ENCODE measurements at regions not wholly inside any gene's neighbourhood (a gene's known extent, or its start where the extent isn't known, plus 50 kb on each side); places are given as distances from the start of the nearest gene placed in this dataset.

DNA sequence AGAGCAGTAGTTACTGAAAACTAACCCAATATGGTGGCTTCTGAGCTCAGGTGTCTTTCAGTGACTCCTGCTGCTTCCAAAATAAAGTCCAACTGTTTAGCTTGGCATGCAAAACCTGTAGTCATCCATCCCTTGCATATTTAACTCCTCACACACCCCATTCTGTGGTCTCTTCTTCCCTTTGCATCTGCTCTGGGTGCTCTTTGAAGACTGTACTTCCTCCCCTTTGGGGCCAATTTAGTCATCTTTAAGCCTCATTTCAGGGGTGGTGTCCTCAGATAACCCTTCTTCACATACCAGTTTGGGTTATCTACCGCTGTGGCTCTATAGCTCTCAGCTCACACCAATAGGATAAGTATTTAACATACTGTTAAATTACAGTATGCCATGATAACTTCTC lies 209.9 kb upstream of the DMRT1 start:
- no peak for DNase-seq

GRCh38 chr9:633461-633860 lies 208.0 kb upstream of the DMRT1 start:
- DNase-seq = no peak

DNA sequence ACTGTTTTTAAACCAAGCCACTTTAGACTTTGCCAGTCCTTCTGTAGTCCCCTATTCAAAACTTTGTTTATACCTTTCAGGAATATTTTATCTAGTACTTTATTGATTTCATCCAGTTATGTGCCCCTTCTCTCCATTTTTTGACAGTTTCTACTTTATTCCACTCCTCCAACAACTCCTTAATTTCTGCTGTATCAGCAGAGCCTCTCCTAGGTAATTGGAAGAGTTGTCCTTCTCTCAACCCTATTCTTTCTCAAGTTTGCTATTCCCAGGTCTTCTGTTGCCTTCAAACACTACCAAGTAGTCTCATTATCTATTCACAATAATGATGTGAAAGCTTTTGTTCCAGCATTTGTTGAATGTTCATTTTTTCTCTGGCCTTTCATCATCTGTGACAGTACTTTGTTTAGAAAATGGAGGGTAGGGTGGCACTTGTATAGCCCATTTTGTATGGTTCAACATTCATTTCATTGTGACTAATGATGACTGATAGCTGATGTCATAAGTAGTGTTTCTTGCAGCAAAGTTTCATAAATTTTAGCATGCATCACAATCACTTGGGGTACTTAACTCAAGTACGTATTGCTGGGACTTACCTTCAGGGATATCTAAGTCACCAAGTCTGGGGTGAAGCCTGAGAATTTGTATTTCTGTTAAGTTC lies 204.4 kb upstream of the DMRT1 start:
- DNase-seq = no peak

- no peak for DNase-seq
Observed at GRCh38 chr9:638152-638551, 203.3 kb upstream of the DMRT1 start.

GRCh38 chr9:642014-642413 lies 199.5 kb upstream of the DMRT1 start:
- DNase-seq = no peak

DNA sequence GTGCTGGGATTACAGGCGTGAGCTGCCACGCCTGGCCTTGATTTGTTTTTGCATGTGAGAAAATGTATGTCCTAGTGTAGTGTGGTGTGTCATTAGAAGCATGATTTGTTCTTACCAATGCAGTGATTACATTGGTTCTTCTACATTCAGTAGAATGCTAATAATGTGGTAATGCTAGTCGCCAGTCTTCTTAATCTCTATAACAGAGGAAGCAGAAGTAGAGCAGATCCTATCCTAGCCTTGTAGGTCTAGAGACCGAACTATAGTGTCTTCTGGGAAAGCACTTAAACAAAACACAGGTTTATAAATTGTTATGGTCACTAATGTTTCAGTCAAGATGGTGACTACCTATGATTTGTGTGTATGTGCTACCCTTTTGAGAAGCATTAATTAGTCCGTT lies 197.5 kb upstream of the DMRT1 start:
- no peak for DNase-seq

DNA sequence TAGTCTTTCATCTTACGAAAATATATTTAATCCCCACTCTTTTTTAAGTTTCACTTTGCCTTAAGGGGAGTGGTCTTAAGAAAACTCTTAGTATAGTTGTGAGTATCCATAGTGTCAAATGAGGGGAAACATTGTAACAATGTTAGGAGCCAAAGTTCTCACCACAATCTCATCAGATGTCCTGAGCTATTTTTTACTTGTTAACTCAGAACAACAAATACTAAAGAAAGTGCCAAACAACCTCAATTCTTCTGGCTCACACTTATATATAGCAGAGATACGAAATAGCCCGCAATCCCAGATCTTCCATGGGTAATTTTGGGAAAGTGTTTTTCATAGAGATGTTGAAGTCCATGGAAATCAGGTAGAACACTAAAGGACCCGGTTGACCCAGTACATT lies 194.0 kb upstream of the DMRT1 start:
- DNase-seq = no peak

- no peak for DNase-seq
Observed at GRCh38 chr9:649128-650074, 192.1 kb upstream of the DMRT1 start.

DNA sequence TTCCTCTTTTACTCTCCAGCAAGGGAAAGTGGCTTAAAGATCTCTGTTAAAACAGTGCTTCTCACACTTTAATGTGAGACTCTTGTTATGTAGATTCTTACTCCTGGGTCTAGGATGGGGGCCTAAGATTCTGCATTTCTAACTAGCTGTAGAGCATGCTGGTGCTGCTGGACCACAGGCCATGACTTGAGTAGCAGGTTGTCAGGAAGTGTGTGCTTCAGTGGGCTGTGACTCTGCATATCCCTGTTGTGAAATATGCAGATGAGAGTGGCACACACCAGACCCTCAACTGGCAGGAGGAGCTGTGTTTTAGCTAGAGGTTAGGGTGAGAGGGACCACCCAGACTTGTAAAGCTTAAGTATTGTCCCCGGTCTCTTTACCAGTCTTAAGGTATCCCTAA lies 191.1 kb upstream of the DMRT1 start:
- DNase-seq = no peak

GRCh38 chr9:651371-651770 lies 190.1 kb upstream of the DMRT1 start:
- no peak for DNase-seq

- no peak for DNase-seq
Observed at GRCh38 chr9:652914-653313, 188.6 kb upstream of the DMRT1 start.

GRCh38 chr9:653421-653820 lies 188.1 kb upstream of the DMRT1 start:
- DNase-seq = no peak

DNA sequence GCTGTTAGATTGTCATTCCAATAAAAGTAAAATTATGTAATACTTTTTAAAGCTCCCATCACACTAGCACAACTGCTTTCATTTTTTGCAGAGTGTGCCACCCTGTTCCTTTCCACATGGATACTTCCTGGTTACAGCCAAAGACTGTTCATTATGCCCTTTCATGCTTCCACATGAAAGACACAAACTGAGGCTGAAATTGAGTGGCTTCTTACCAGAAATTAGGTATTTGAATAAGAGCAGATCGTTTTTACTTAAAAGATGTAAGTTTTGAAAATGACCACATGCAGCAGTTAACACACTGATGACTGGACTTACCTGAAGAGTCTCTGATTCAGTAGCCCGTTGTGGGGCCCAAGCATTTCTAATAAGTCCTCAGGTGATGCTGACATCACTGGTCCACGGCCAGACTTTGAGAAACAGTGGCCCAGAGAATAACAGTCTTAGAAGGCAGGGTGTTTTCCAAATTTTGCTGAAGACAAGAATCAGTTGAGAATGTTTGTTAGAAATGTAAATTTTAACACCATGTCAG lies 187.6 kb upstream of the DMRT1 start:
- no peak for DNase-seq

DNA sequence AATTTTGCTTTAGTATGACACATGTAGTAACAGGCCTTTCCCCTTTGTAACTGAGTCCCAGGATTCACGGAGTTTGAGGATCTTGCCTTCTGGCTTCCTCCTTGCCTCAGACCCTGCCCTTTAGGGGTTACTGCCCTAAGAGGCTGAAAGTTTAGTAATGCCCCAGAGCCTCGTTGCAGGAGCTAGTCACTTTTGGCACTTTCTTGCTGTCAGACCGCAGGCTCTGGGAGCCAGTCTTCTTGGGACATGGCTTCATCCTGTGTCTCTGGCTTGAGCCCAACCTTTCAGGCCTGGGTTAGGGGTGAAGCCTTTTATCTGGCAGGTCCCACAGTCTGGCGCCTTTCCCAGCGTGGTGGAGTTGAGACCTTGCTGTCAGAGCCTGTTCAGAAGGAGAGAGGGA lies 185.6 kb upstream of the DMRT1 start:
- no peak for DNase-seq

- DNase-seq = no peak
Observed at GRCh38 chr9:656926-657568, 184.4 kb upstream of the DMRT1 start.

- no peak for DNase-seq
Observed at GRCh38 chr9:659286-659685, 182.2 kb upstream of the DMRT1 start.

DNA sequence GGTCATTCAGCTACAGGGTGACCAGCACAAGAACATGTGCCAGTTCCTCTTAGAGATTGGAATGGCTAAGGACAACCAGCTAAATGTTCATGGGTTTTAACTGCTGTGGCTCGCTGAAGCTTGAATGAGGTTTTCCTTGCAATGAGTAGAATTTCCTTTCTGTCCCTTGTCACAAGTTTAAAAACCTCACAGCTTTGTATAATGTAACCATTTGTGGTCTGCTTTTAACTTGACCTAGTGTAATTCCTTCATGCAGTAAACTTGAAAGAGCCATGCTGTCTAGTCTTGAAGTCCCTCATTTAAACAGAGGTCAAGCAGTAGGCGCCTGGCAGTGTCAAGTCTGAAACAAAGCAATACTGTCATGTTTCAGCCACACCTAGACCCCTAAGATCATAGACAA lies 181.3 kb upstream of the DMRT1 start:
- no peak for DNase-seq

DNA sequence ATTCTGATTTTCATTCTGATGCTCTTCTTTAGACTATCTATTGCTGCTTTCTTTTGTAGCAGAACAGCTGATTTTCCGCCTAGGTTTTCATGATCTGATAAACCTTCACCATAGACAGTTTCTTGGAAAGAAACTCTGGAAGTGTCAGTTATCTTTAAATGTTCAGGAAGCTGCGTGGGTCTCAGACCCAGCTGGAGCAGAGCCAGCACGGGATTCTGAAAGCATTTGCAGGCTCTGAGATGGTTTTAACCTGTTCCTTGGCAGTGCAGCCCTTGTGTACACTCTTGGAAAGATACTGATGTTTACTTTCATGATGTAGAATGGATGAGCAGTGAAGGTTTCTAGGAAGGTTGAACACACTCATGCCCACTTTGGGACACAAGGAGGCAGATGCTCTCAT lies 178.0 kb upstream of the DMRT1 start:
- no peak for DNase-seq

DNA sequence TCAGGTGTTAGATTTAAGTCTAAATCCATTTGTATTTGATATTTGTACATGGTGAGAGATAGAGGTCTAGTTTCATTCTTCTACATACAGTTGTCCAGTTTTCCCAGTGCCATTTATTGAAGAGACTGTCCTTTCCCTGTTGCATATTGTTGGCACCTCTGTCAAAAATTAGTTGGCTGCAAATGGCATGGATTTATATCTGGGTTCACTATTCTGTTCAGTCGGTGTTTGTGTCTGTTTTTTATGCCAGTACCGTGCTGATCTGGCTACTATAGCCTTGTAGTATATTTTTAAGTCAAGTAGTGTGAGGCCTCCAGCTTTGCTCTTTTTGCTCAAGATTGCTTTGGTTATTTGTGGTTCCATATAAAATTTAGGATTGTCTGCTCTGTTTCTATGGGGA lies 176.2 kb upstream of the DMRT1 start:
- DNase-seq = no peak

DNA sequence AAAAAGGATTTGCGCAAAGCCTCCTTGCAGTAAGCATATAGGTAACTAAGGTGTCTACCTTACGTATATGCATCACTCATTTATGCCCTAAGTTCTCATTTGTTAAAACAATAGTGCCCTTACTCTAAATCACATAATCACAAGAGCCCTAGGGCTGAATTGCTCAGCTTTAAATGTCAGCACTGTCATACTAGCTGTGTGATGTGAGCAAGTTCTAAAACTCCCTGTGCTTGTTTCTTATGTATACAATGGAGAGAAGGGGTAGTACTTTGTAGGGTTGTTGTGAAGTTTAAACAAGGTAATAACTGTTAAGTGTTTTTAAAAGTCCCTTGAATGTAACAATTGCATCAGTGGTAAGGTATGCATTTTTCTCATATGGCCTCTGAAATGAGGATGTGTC lies 169.5 kb upstream of the DMRT1 start:
- no peak for DNase-seq

GRCh38 chr9:672851-673250 lies 168.6 kb upstream of the DMRT1 start:
- no peak for DNase-seq

- DNase-seq = no peak
Observed at GRCh38 chr9:673264-673965, 168.1 kb upstream of the DMRT1 start.

DNA sequence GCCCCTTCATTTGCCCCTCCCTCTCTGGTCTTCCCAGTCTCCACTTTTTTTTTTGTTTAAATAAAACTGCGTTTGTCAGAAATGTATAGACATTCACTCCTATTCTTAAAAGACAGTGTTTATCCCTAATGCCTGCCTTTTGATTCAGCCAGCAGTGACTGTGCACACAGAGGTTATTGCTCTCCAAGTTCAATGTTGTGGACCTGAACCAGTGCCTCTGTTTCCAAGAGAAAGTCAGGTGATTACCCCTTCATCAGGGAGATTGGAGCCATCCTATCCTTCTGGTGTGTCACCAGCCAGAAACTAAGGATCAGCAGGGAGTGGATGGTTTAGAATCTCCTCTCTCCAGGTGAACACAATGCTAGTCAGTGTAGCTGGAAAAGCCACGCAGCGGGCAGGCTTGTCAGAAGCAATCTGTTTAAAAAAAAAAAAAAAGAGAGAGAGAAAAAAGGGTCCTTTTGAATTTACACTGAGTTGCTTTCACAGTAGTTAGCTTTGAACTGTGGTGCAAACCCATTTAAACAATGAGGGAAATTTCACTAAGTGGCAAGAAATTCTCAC lies 167.5 kb upstream of the DMRT1 start:
- no peak for DNase-seq
